OCI-LY7 (cell line): ENCODE measurements at regions not wholly inside any gene's neighbourhood (a gene's known extent, or its start where the extent isn't known, plus 50 kb on each side); places are given as distances from the start of the nearest gene placed in this dataset.

Experiments used
- BruUV-seq: library from RNA; stranded (reverse); fragments of 400-500 nt; replicated peaks from 2 replicates; lab custom pipeline; 2021; lab: Mats Ljungman, UMichigan
- CTCF ChIA-PET: fragments of 300-600 bp; sonication (Branson Sonifier 250); formaldehyde crosslinking; loops from one replicate; lab custom pipeline; 2022; ENCODE audit warnings: antibody characterized with exemption; ENCODE audit not compliant: unreplicated experiment; lab: Charles Lee
- POLR2A ChIA-PET: fragments of 300-600 bp; sonication (Branson Sonifier 250); formaldehyde crosslinking; loops from one replicate; lab custom pipeline; 2022; ENCODE audit warnings: antibody characterized with exemption; lab: Charles Lee
- DNase-seq: peaks from one replicate; pipeline ENCODE4 v3.0.0-alpha.2; 2015; ENCODE audit warnings: low spot score
- H2AFZ ChIP-seq: fragments of 200-600 bp; sonication (generic), shearing (Covaris generic); 2 replicates; pipeline ENCODE4 v1.6.1; 2014; ENCODE audit warnings: mild to moderate bottlenecking, antibody characterized with exemption, low read length, moderate library complexity
- H3K27ac ChIP-seq: fragments of 200-600 bp; sonication (generic); 2 replicates; pipeline ENCODE4 v1.5.1; 2014; ENCODE audit warnings: mixed run types, low read depth, mild to moderate bottlenecking, moderate library complexity, low read length, inconsistent platforms; ENCODE audit not compliant: poor library complexity, severe bottlenecking
- H3K36me3 ChIP-seq: fragments of 200-600 bp; sonication (generic); 2 replicates; pipeline ENCODE4 v1.6.1; 2014; ENCODE audit warnings: mild to moderate bottlenecking, antibody characterized with exemption, low read length, moderate library complexity, mixed read lengths; ENCODE audit not compliant: insufficient read depth
- H3K4me1 ChIP-seq: fragments of 200-600 bp; sonication (generic); 2 replicates; pipeline ENCODE4 v1.5.1; 2014; ENCODE audit warnings: mild to moderate bottlenecking, low read length; ENCODE audit not compliant: insufficient read depth, poor library complexity, severe bottlenecking
- H3K4me2 ChIP-seq: fragments of 200-600 bp; sonication (generic); 2 replicates; pipeline ENCODE4 v1.6.1; 2014; ENCODE audit warnings: mild to moderate bottlenecking, low read length
- H3K4me3 ChIP-seq: fragments of 200-600 bp; sonication (generic); 2 replicates; pipeline ENCODE4 v1.5.1; 2014; ENCODE audit warnings: mild to moderate bottlenecking, low read depth, low read length; ENCODE audit not compliant: poor library complexity, severe bottlenecking
- H3K79me2 ChIP-seq: fragments of 200-600 bp; sonication (generic); 2 replicates; pipeline ENCODE4 v1.6.1; 2016; ENCODE audit warnings: low read depth, mild to moderate bottlenecking, low read length, moderate library complexity, mixed read lengths; ENCODE audit not compliant: insufficient read depth
- H3K9me2 ChIP-seq: fragments of 200-600 bp; sonication (generic); 2 replicates; pipeline ENCODE4 v1.6.1; 2016; ENCODE audit warnings: mild to moderate bottlenecking, low read length, mixed read lengths; ENCODE audit not compliant: insufficient read depth
- H3K9me3 ChIP-seq: fragments of 200-600 bp; sonication (generic); 2 replicates; pipeline ENCODE4 v1.6.1; 2014; ENCODE audit warnings: mild to moderate bottlenecking, mixed run types, low read length, mixed read lengths
- H4K20me1 ChIP-seq: fragments of 200-600 bp; sonication (generic); 2 replicates; pipeline ENCODE4 v1.6.1; 2014; ENCODE audit warnings: mild to moderate bottlenecking, antibody characterized with exemption, low read length, moderate library complexity, mixed read lengths; ENCODE audit not compliant: insufficient read depth
- CTCF ChIP-seq: fragments of 200-600 bp; sonication (generic); conservative IDR thresholded peaks from 2 replicates; pipeline ENCODE4 v1.5.1; 2014; ENCODE audit warnings: mild to moderate bottlenecking, antibody characterized with exemption, low read length, moderate library complexity, mixed read lengths
- EZH2phosphoT487 ChIP-seq: fragments of 200-600 bp; sonication (generic); IDR thresholded peaks from 2 replicates; pipeline ENCODE4 v1.6.1; 2018; ENCODE audit warnings: low read depth, borderline replicate concordance, mild to moderate bottlenecking, mixed run types, antibody characterized with exemption, low read length, moderate library complexity, mixed read lengths
- intact Hi-C: fragments of 100-400 bp; cut with micrococcal nuclease; formaldehyde crosslinking; loops from one replicate; pipeline ENCODE4 v1.10.0; 2022; ENCODE audit not compliant: unreplicated experiment

- peak overlapping the region; percentile 47 for H3K4me3 ChIP-seq
- peaks cover 97% of the 10 kb centered on the region for H3K4me1 ChIP-seq
- CTCF ChIA-PET = no interaction called here
- H4K20me1 ChIP-seq = no peaks in the 10 kb centered on the region
- POLR2A ChIA-PET = interaction anchor here (7.3 to 8.8 kb wide), 2 partner anchors 8 to 14 kb away, joined by 85 to 99 read pairs; no protein-coding TSS in a partner anchor
- no peak for TF ChIP-seq EZH2phosphoT487
- no peak for TF ChIP-seq CTCF
- no peaks in the 10 kb centered on the region for H3K79me2 ChIP-seq
- H3K27ac ChIP-seq = peak overlapping the region; percentile 98
- no peaks in the 10 kb centered on the region for H3K9me3 ChIP-seq
- no peaks in the 10 kb centered on the region for H3K36me3 ChIP-seq
- H3K9me2 ChIP-seq = no peaks in the 10 kb centered on the region
- intact Hi-C loops = no loop called here
- DNase-seq = peak; percentile 69
- peak overlapping the region; percentile 37; the same call in 1 of the 2 replicates for H2AFZ ChIP-seq
- peak overlapping the region; percentile 70 for H3K4me2 ChIP-seq
- BruUV-seq = no TSS peak
These were observed 197.6 kb downstream of the BCL11A start for GRCh38 chr2:60355849-60356261.

GRCh38 chr2:60354713-60355112 is 198.7 kb downstream of the BCL11A start:
- H3K36me3 ChIP-seq = peaks cover 7% of the 10 kb centered on the region; the same call in 1 of the 2 replicates
- peak overlapping the region; percentile 98 for H3K27ac ChIP-seq
- H3K79me2 ChIP-seq = no peaks in the 10 kb centered on the region; the same call in 1 of the 2 replicates
- H3K4me1 ChIP-seq = peaks cover 97% of the 10 kb centered on the region
- H4K20me1 ChIP-seq = no peaks in the 10 kb centered on the region
- ChIA-PET POLR2A (interaction anchor here (0.8 to 8.8 kb wide), 19 partner anchors 10 to 201 kb away, joined by 3 to 99 read pairs (median 7); no protein-coding TSS in a partner anchor), CTCF (interaction anchor here (0.8 to 2.7 kb wide), 7 partner anchors 9 to 485 kb away, joined by 3 to 14 read pairs (median 5); no protein-coding TSS in a partner anchor)
- H3K4me3 ChIP-seq = peak overlapping the region; percentile 47
- H3K4me2 ChIP-seq = peak overlapping the region; percentile 70
- H3K9me3 ChIP-seq = peaks cover 8% of the 10 kb centered on the region; the same call in 1 of the 2 replicates
- no peak for TF ChIP-seq EZH2phosphoT487
- no peak for TF ChIP-seq CTCF
- no peak overlapping the region for H2AFZ ChIP-seq
- intact Hi-C loops = loop anchor here (1.0 to 5.0 kb wide), 3 partner anchors 12 to 533 kb away; no protein-coding TSS in a partner anchor
- H3K9me2 ChIP-seq = no peaks in the 10 kb centered on the region
- no TSS peak for BruUV-seq
- no peak for DNase-seq

- Histone ChIP-seq H3K9me3 (peaks cover 8% of the 10 kb centered on the region; the same call in 1 of the 2 replicates), H3K79me2 (no peaks in the 10 kb centered on the region; the same call in 1 of the 2 replicates), H3K27ac (peak overlapping the region; percentile 98), H3K36me3 (peaks cover 7% of the 10 kb centered on the region; the same call in 1 of the 2 replicates), H3K9me2 (no peaks in the 10 kb centered on the region), H2AFZ (no peak overlapping the region), H3K4me1 (peaks cover 97% of the 10 kb centered on the region), H4K20me1 (no peaks in the 10 kb centered on the region), H3K4me3 (peak overlapping the region; percentile 61), H3K4me2 (peak overlapping the region; percentile 74)
- peak; percentile 95 for DNase-seq
- BruUV-seq = no TSS peak
- ChIA-PET CTCF (interaction anchor here (0.6 to 2.7 kb wide), 8 partner anchors 10 to 196 kb away, joined by 3 to 14 read pairs (median 4); no protein-coding TSS in a partner anchor), POLR2A (interaction anchor here (0.5 to 8.8 kb wide), 31 partner anchors 10 to 371 kb away, joined by 3 to 99 read pairs (median 6); partner anchors contain the start of gene BCL11A)
- TF ChIP-seq EZH2phosphoT487 (no peak), CTCF (no peak)
- intact Hi-C loops = loop anchor here (1.0 to 5.0 kb wide), 8 partner anchors 12 to 533 kb away; no protein-coding TSS in a partner anchor
These were observed 199.6 kb downstream of the BCL11A start for GRCh38 chr2:60353863-60354262.
